ENCODE measurements at regions not wholly inside any gene's neighbourhood (a gene's known extent, or its start where the extent isn't known, plus 50 kb on each side); places are given as distances from the start of the nearest gene placed in this dataset.

- TF ChIP-seq KDM1A (IDR thresholded peaks at IDR 0.05; ENCODE audit: borderline replicate concordance, low read length), result no peak
Measured at GRCh38 chr5:12707560-12707959, 803.3 kb upstream of the CTNND2 start (continued).

Data from H1 (cell line).